ENCODE measurements at regions not wholly inside any gene's neighbourhood (a gene's known extent, or its start where the extent isn't known, plus 50 kb on each side); places are given as distances from the start of the nearest gene placed in this dataset.
"Not testable (repeated sequence)": the region's sequence is repeated elsewhere in the genome, so short reads cannot be mapped to it uniquely, and the experiment has no call there.

GRCh38 chr14:105907276-105907675, 380.9 kb downstream of the TMEM121 start:
- Mint-ChIP-seq H3K27me3 (ENCODE audit: unreplicated experiment) (no peaks in the 10 kb centered on the region), H3K9me3 (ENCODE audit: unreplicated experiment) (peaks cover 16% of the 10 kb centered on the region), H3K4me3 (ENCODE audit: unreplicated experiment) (no peak overlapping the region), H3K27ac (ENCODE audit: unreplicated experiment) (no peak overlapping the region), H3K36me3 (ENCODE audit: unreplicated experiment) (no peaks in the 10 kb centered on the region), H3K4me1 (ENCODE audit: unreplicated experiment) (no peaks in the 10 kb centered on the region)
- no peak for TF ChIP-seq CTCF (IDR thresholded peaks at IDR 0.05)
- DNase-seq (ENCODE audit: extremely low spot score, unreplicated experiment), result no peak

- Mint-ChIP-seq H3K4me1 (ENCODE audit: unreplicated experiment) (no peaks in the 10 kb centered on the region), H3K4me3 (ENCODE audit: unreplicated experiment) (no peak overlapping the region), H3K27ac (ENCODE audit: unreplicated experiment) (no peak overlapping the region), H3K27me3 (ENCODE audit: unreplicated experiment) (no peaks in the 10 kb centered on the region), H3K9me3 (ENCODE audit: unreplicated experiment) (peaks cover 21% of the 10 kb centered on the region), H3K36me3 (ENCODE audit: unreplicated experiment) (no peaks in the 10 kb centered on the region)
- TF ChIP-seq CTCF (IDR thresholded peaks at IDR 0.05), result no peak
- no peak for DNase-seq (ENCODE audit: extremely low spot score, unreplicated experiment)
Observed at GRCh38 chr14:105908006-105908405, 381.6 kb downstream of the TMEM121 start.

GRCh38 chr14:105908481-105908911, 382.1 kb downstream of the TMEM121 start:
- no peaks in the 10 kb centered on the region for H3K27me3 Mint-ChIP-seq (ENCODE audit: unreplicated experiment)
- DNase-seq (ENCODE audit: extremely low spot score, unreplicated experiment), result no peak
- no peak for TF ChIP-seq CTCF (IDR thresholded peaks at IDR 0.05)
- no peak overlapping the region for H3K4me3 Mint-ChIP-seq (ENCODE audit: unreplicated experiment)
- peaks cover 21% of the 10 kb centered on the region for H3K9me3 Mint-ChIP-seq (ENCODE audit: unreplicated experiment)
- H3K27ac Mint-ChIP-seq (ENCODE audit: unreplicated experiment), result no peak overlapping the region
- no peaks in the 10 kb centered on the region for H3K4me1 Mint-ChIP-seq (ENCODE audit: unreplicated experiment)
- no peaks in the 10 kb centered on the region for H3K36me3 Mint-ChIP-seq (ENCODE audit: unreplicated experiment)

GRCh38 chr14:105909046-105909827, 382.9 kb downstream of the TMEM121 start:
- Mint-ChIP-seq H3K4me1 (ENCODE audit: unreplicated experiment) (no peaks in the 10 kb centered on the region), H3K36me3 (ENCODE audit: unreplicated experiment) (no peaks in the 10 kb centered on the region), H3K4me3 (ENCODE audit: unreplicated experiment) (no peak overlapping the region), H3K27me3 (ENCODE audit: unreplicated experiment) (no peaks in the 10 kb centered on the region), H3K9me3 (ENCODE audit: unreplicated experiment) (peaks cover 21% of the 10 kb centered on the region), H3K27ac (ENCODE audit: unreplicated experiment) (no peak overlapping the region)
- TF ChIP-seq CTCF (IDR thresholded peaks at IDR 0.05), result no peak
- DNase-seq (ENCODE audit: extremely low spot score, unreplicated experiment), result no peak

GRCh38 chr14:105909828-105910120, 383.4 kb downstream of the TMEM121 start:
- not testable (repeated sequence) for DNase-seq (ENCODE audit: extremely low spot score, unreplicated experiment)

More at GRCh38 chr14:105909828-105910120, 383.4 kb downstream of the TMEM121 start:
- not testable (repeated sequence) for H3K36me3 Mint-ChIP-seq (ENCODE audit: unreplicated experiment); H3K27me3 Mint-ChIP-seq (ENCODE audit: unreplicated experiment); H3K4me3 Mint-ChIP-seq (ENCODE audit: unreplicated experiment); H3K4me1 Mint-ChIP-seq (ENCODE audit: unreplicated experiment); H3K27ac Mint-ChIP-seq (ENCODE audit: unreplicated experiment)
- H3K9me3 Mint-ChIP-seq (ENCODE audit: unreplicated experiment), result peaks cover 21% of the 10 kb centered on the region

Data from osteocyte (in vitro differentiated cells).